IMR-90 (cell line): ENCODE measurements at regions not wholly inside any gene's neighbourhood (a gene's known extent, or its start where the extent isn't known, plus 50 kb on each side); places are given as distances from the start of the nearest gene placed in this dataset.

ENCODE experiments used
- ATAC-seq: fragments of 200-7000 bp; cut with Tn5 transposase; 2 replicates; pipeline ENCODE4 v1.9.1; 2020; ENCODE audit warnings: low read depth, mild to moderate bottlenecking, moderate library complexity
- BruUV-seq: library from RNA; stranded (reverse); fragments of 400-500 nt; replicated peaks from 2 replicates; lab custom pipeline; 2021; lab: Mats Ljungman, UMichigan
- CTCF ChIA-PET: fragments of 300-600 bp; formaldehyde crosslinking; extraction: SDS; loops from one replicate; lab custom pipeline; 2021; ENCODE audit warnings: antibody characterized with exemption; lab: Yijun Ruan, JAX
- POLR2A ChIA-PET: fragments of 300-600 bp; sonication (Branson Sonifier 250); formaldehyde crosslinking; loops from one replicate; lab custom pipeline; 2022; ENCODE audit warnings: antibody characterized with exemption; ENCODE audit not compliant: unreplicated experiment; lab: Charles Lee
- DNase-seq: peaks from one replicate; pipeline ENCODE4 v3.0.0; 2013
- H2AFZ ChIP-seq: replicated peaks from 2 replicates; pipeline ENCODE3; 2013; ENCODE audit warnings: low read length, mild to moderate bottlenecking; ENCODE audit not compliant: poor library complexity
- H2AK5ac ChIP-seq: 2 replicates; pipeline ENCODE4 v1.6.1; 2013; ENCODE audit warnings: low read depth, low read length, inconsistent platforms
- H2AK9ac ChIP-seq: replicated peaks from 2 replicates; pipeline ENCODE3; 2013; ENCODE audit warnings: mild to moderate bottlenecking, low read depth, low read length, moderate library complexity; ENCODE audit not compliant: poor library complexity
- H2BK120ac ChIP-seq: 2 replicates; pipeline ENCODE4 v1.6.1; 2013; ENCODE audit warnings: low read depth, low read length, inconsistent platforms
- H2BK15ac ChIP-seq: 3 replicates; pipeline ENCODE4 v1.6.1; 2013; ENCODE audit warnings: low read depth, low read length, inconsistent platforms
- H2BK20ac ChIP-seq: 2 replicates; pipeline ENCODE4 v1.6.1; 2013; ENCODE audit warnings: low read depth, mild to moderate bottlenecking, inconsistent platforms, low read length, moderate library complexity
- H2BK5ac ChIP-seq: 2 replicates; pipeline ENCODE4 v1.6.1; 2013; ENCODE audit warnings: mild to moderate bottlenecking, low read depth, low read length, inconsistent platforms; ENCODE audit not compliant: poor library complexity, severe bottlenecking
- H3K14ac ChIP-seq: replicated peaks from 2 replicates; pipeline ENCODE4 v1.6.1; 2013; ENCODE audit warnings: low read depth, low read length, inconsistent platforms
- H3K18ac ChIP-seq: 2 replicates; pipeline ENCODE4 v1.6.1; 2013; ENCODE audit warnings: low read depth, low read length, control low read depth
- H3K23ac ChIP-seq: 2 replicates; pipeline ENCODE4 v1.6.1; 2013; ENCODE audit warnings: low read depth, low read length, inconsistent platforms
- H3K27ac ChIP-seq: 2 replicates; pipeline ENCODE4 v1.5.1; 2013; ENCODE audit warnings: mild to moderate bottlenecking, control low read depth, low read length; ENCODE audit not compliant: insufficient read depth
- H3K27me3 ChIP-seq: 2 replicates; pipeline ENCODE4 v1.6.1; 2013; ENCODE audit warnings: low read length; ENCODE audit not compliant: control insufficient read depth, insufficient read depth
- H3K36me3 ChIP-seq: 2 replicates; pipeline ENCODE4 v1.6.1; 2013; ENCODE audit warnings: low read length, mixed read lengths; ENCODE audit not compliant: control insufficient read depth, insufficient read depth
- H3K4ac ChIP-seq: 2 replicates; pipeline ENCODE4 v1.6.1; 2013; ENCODE audit warnings: low read depth, low read length, inconsistent platforms
- H3K4me1 ChIP-seq: 2 replicates; pipeline ENCODE4 v1.6.1; 2013; ENCODE audit warnings: low read length, mixed read lengths; ENCODE audit not compliant: control insufficient read depth, insufficient read depth
- H3K4me2 ChIP-seq: 2 replicates; pipeline ENCODE4 v1.6.1; 2013; ENCODE audit warnings: low read depth, mild to moderate bottlenecking, control low read depth, low read length, moderate library complexity
- H3K4me3 ChIP-seq: 2 replicates; pipeline ENCODE4 v1.5.1; 2013; ENCODE audit warnings: low read depth, mild to moderate bottlenecking, control low read depth, low read length, moderate library complexity; ENCODE audit not compliant: insufficient read depth
- H3K56ac ChIP-seq: 2 replicates; pipeline ENCODE4 v1.6.1; 2013; ENCODE audit warnings: low read length, inconsistent platforms; ENCODE audit not compliant: insufficient read depth; ENCODE audit errors: extremely low read depth
- H3K79me1 ChIP-seq, 2 experiments: 2 replicates each; pipeline ENCODE4 v1.6.1; 2013; ENCODE audit warnings: low read length in 2 of 2, inconsistent platforms in 1 of 2, low read depth in 1 of 2
- H3K9ac ChIP-seq: 2 replicates; pipeline ENCODE4 v1.6.1; 2013; ENCODE audit warnings: low read depth, low read length, control low read depth
- H3K9me1 ChIP-seq: 2 replicates; pipeline ENCODE4 v1.6.1; 2013; ENCODE audit warnings: low read length, inconsistent platforms; ENCODE audit not compliant: insufficient read depth
- H3K9me3 ChIP-seq: 2 replicates; pipeline ENCODE4 v1.6.1; 2013; ENCODE audit warnings: low read length; ENCODE audit not compliant: control insufficient read depth, insufficient read depth
- H4K20me1 ChIP-seq: 2 replicates; pipeline ENCODE4 v1.6.1; 2013; ENCODE audit warnings: low read length, inconsistent platforms; ENCODE audit not compliant: insufficient read depth
- H4K5ac ChIP-seq: 2 replicates; pipeline ENCODE4 v1.6.1; 2013; ENCODE audit warnings: mild to moderate bottlenecking, low read depth, low read length, control low read depth
- H4K8ac ChIP-seq, 2 experiments: 2 replicates each; pipeline ENCODE4 v1.6.1; 2013; ENCODE audit warnings: low read depth in 2 of 2, low read length in 2 of 2, control low read depth in 1 of 2, inconsistent platforms in 1 of 2
- H4K91ac ChIP-seq: 2 replicates; pipeline ENCODE4 v1.6.1; 2013; ENCODE audit warnings: low read depth, low read length, inconsistent platforms; ENCODE audit not compliant: insufficient read depth
- FOS ChIP-seq: fragments of 150-350 bp; IDR thresholded peaks from 2 replicates; pipeline ENCODE4 v1.6.1; 2016; ENCODE audit warnings: low read depth, low read length
- WGBS, 2 experiments: methylation state at CpG; one replicate each; pipeline versions ENCODE4 v1.1.5 to v1.1.7; 2013; ENCODE audit warnings: missing lambda C conversion rate in 2 of 2; ENCODE audit not compliant: insufficient read length in 1 of 2; ENCODE audit errors: extremely low coverage in 2 of 2; 5-methylcytosine and 5-hydroxymethylcytosine counted together
- dilution Hi-C: fragments of 300-500 bp; cut with HindIII; formaldehyde crosslinking; loops from one replicate; pipeline ENCODE4 v1.14.3; 2018; ENCODE audit warnings: low sequenced_read_pairs; ENCODE audit not compliant: unreplicated experiment
- in situ Hi-C: fragments of 300-500 bp; cut with MboI; formaldehyde crosslinking; loops from 3 replicates; pipeline ENCODE4 v1.14.3; 2019; ENCODE audit warnings: low sequenced_read_pairs, inconsistent platforms, mixed read lengths
- intact Hi-C: fragments of 100-400 bp; cut with micrococcal nuclease; formaldehyde crosslinking; loops from 2 replicates; pipeline ENCODE4 v1.10.0; 2022
- TF ChIP-seq, protein P1 (sequence below): fragments of 150-350 bp; IDR thresholded peaks from 2 replicates; pipeline ENCODE4 v1.6.1; 2016; ENCODE audit warnings: low read depth, mild to moderate bottlenecking, low read length, moderate library complexity, borderline replicate concordance
- TF ChIP-seq, protein P2 (sequence below): fragments of 150-350 bp; IDR thresholded peaks from 2 replicates; pipeline ENCODE4 v1.6.1; 2017; ENCODE audit warnings: mild to moderate bottlenecking, antibody characterized with exemption, low read length, low read depth

DNA sequence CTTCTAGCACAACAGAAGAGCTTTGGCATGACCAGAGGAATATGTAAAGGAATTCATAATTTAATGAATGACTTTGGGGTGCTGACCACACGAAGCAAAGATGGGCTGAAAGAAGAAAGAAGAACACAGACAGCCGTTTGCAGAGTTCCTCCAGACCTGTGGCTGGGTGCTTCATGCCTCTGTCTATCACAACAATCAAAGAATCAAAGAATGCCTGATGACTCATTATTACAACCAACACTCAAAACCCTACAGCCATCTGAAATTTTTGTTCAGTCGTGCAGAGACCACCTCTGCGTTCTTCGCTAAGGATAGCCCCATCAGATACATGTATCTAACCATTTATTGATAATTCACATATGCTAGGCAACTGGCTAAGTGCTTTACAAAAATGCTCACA is 129.0 kb upstream of the PRICKLE2 start:
- Histone ChIP-seq H4K91ac (peak overlapping the region; percentile 87; the same call in 1 of the 2 replicates), H2AK5ac (no peak overlapping the region), H4K20me1 (no peaks in the 10 kb centered on the region), H3K27me3 (no peaks in the 10 kb centered on the region), H2BK15ac (peak overlapping the region; percentile 47; the same call in 2 of the 3 replicates), H3K4me2 (peak overlapping the region; percentile 3; the same call in 1 of the 2 replicates), H3K14ac (no peak overlapping the region; the same call in 1 of the 2 replicates), H3K9ac (no peak overlapping the region), H4K8ac (peak overlapping the region in 1 of 2 experiments; percentile 85; a peak in 1 of 4 replicates), H3K9me3 (no peaks in the 10 kb centered on the region), H3K18ac (peak overlapping the region; percentile 60; the same call in 1 of the 2 replicates), H3K36me3 (no peaks in the 10 kb centered on the region), H3K23ac (peak overlapping the region; percentile 40; the same call in 1 of the 2 replicates), H2AK9ac (no peak overlapping the region), H2BK120ac (peak overlapping the region; percentile 87), H3K4me1 (peaks cover 22% of the 10 kb centered on the region), H3K27ac (peak overlapping the region; percentile 56), H2AFZ (no peak overlapping the region), H2BK5ac (peak overlapping the region; percentile 91), H3K4ac (peak overlapping the region; percentile 70; the same call in 1 of the 2 replicates), H3K56ac (no peak overlapping the region), H3K9me1 (peaks cover 19% of the 10 kb centered on the region), H4K5ac (no peak overlapping the region; the same call in 1 of the 2 replicates), H3K79me1 (peaks cover 0 to 33% of the 10 kb centered on the region in 2 experiments; a peak in 3 of 4 replicates), H2BK20ac (peak overlapping the region; percentile 83), H3K4me3 (no peak overlapping the region)
- ChIA-PET CTCF (interaction anchor here (0.6 to 1.7 kb wide), 4 partner anchors 15 to 129 kb away, joined by 3 to 7 read pairs (median 3); partner anchors contain the start of gene PRICKLE2), POLR2A (no interaction called here)
- WGBS, 2 experiments: no CpG with 5 or more reads among the region's 5 CpGs
- DNase-seq (peak; percentile 47), ATAC-seq (no peak)
- peak; percentile 60; the same call in 1 of the 2 replicates for TF ChIP-seq FOS
- TF ChIP-seq, protein P1, sequence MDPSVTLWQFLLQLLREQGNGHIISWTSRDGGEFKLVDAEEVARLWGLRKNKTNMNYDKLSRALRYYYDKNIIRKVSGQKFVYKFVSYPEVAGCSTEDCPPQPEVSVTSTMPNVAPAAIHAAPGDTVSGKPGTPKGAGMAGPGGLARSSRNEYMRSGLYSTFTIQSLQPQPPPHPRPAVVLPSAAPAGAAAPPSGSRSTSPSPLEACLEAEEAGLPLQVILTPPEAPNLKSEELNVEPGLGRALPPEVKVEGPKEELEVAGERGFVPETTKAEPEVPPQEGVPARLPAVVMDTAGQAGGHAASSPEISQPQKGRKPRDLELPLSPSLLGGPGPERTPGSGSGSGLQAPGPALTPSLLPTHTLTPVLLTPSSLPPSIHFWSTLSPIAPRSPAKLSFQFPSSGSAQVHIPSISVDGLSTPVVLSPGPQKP: no peak
- TF ChIP-seq, protein P2, sequence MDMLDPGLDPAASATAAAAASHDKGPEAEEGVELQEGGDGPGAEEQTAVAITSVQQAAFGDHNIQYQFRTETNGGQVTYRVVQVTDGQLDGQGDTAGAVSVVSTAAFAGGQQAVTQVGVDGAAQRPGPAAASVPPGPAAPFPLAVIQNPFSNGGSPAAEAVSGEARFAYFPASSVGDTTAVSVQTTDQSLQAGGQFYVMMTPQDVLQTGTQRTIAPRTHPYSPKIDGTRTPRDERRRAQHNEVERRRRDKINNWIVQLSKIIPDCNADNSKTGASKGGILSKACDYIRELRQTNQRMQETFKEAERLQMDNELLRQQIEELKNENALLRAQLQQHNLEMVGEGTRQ: no peak
- dilution Hi-C loops (no loop called here), in situ Hi-C loops (no loop called here), intact Hi-C loops (loop anchor here (5.0 kb wide), 1 partner anchor 202 kb away; no protein-coding TSS in a partner anchor)
- no TSS peak for BruUV-seq
